HG03139 (cell line): ENCODE measurements at regions not wholly inside any gene's neighbourhood (a gene's known extent, or its start where the extent isn't known, plus 50 kb on each side); places are given as distances from the start of the nearest gene placed in this dataset.

Experiments used
- ATAC-seq: cut with Tn5 transposase; IDR thresholded peaks from one replicate; pipeline ENCODE4 v1.9.1; 2021; ENCODE audit not compliant: unreplicated experiment

- no peak for ATAC-seq
Measured at GRCh38 chr9:113701774-113702755, 174.0 kb upstream of the ZNF618 start.

GRCh38 chr9:113705306-113705927 is 170.7 kb upstream of the ZNF618 start:
- no peak for ATAC-seq

- no peak for ATAC-seq
Measured at GRCh38 chr9:113705928-113706519, 170.1 kb upstream of the ZNF618 start.

- ATAC-seq = no peak
Measured at GRCh38 chr9:113707953-113708695, 168.0 kb upstream of the ZNF618 start.

GRCh38 chr9:113708821-113709713 is 167.0 kb upstream of the ZNF618 start:
- no peak for ATAC-seq

GRCh38 chr9:113709721-113710120 is 166.4 kb upstream of the ZNF618 start:
- ATAC-seq = no peak

- no peak for ATAC-seq
Measured at GRCh38 chr9:113711251-113711650, 164.9 kb upstream of the ZNF618 start.

- no peak for ATAC-seq
Measured at GRCh38 chr9:113712053-113712452, 164.1 kb upstream of the ZNF618 start.

GRCh38 chr9:113715086-113715485 is 161.0 kb upstream of the ZNF618 start:
- no peak for ATAC-seq

GRCh38 chr9:113719919-113720318 is 156.2 kb upstream of the ZNF618 start:
- no peak for ATAC-seq

GRCh38 chr9:113720495-113720894 is 155.6 kb upstream of the ZNF618 start:
- ATAC-seq = no peak

- no peak for ATAC-seq
Measured at GRCh38 chr9:113721856-113722255, 154.3 kb upstream of the ZNF618 start.

GRCh38 chr9:113724202-113724601 is 151.9 kb upstream of the ZNF618 start:
- no peak for ATAC-seq

- ATAC-seq = no peak
Measured at GRCh38 chr9:113728989-113729388, 147.1 kb upstream of the ZNF618 start.

- ATAC-seq = no peak
Measured at GRCh38 chr9:113734826-113735225, 141.3 kb upstream of the ZNF618 start.

GRCh38 chr9:113737517-113738271 is 138.4 kb upstream of the ZNF618 start:
- ATAC-seq = no peak

GRCh38 chr9:113738496-113738892 is 137.6 kb upstream of the ZNF618 start:
- no peak for ATAC-seq

GRCh38 chr9:113738893-113739604 is 137.1 kb upstream of the ZNF618 start:
- ATAC-seq = no peak
